Neural crest cell (in vitro differentiated cells): ENCODE measurements at regions not wholly inside any gene's neighbourhood (a gene's known extent, or its start where the extent isn't known, plus 50 kb on each side); places are given as distances from the start of the nearest gene placed in this dataset.
A peak's percentile ranks its signal among the peaks of the same experiment; 100 is the strongest.
"Not testable (repeated sequence)": the region's sequence is repeated elsewhere in the genome, so short reads cannot be mapped to it uniquely, and the experiment has no call there.

Source experiments
- DNase-seq: peaks from one replicate; pipeline ENCODE4 v3.0.0; 2021; ENCODE audit warnings: low read depth, mixed read lengths, low spot score
- H3K27ac Mint-ChIP-seq: one replicate; pipeline ENCODE4 v1.8.0; 2021; ENCODE audit warnings: mild to moderate bottlenecking, mixed read lengths; ENCODE audit not compliant: unreplicated experiment
- H3K27me3 Mint-ChIP-seq: 2 replicates; pipeline ENCODE4 v1.8.0; 2021; ENCODE audit warnings: low read depth, mild to moderate bottlenecking, mixed read lengths
- H3K36me3 Mint-ChIP-seq: 2 replicates; pipeline ENCODE4 v1.8.0; 2021; ENCODE audit warnings: low read depth, mild to moderate bottlenecking, mixed read lengths
- H3K4me1 Mint-ChIP-seq: 2 replicates; pipeline ENCODE4 v1.8.0; 2021; ENCODE audit warnings: mixed read lengths
- H3K4me3 Mint-ChIP-seq: one replicate; pipeline ENCODE4 v1.8.0; 2021; ENCODE audit warnings: mild to moderate bottlenecking, mixed read lengths
- H3K9me3 Mint-ChIP-seq: 2 replicates; pipeline ENCODE4 v1.8.0; 2021; ENCODE audit warnings: mixed read lengths
- TF ChIP-seq, protein P1 (sequence below): fragments of 200-600 bp; sonication (generic); conservative IDR thresholded peaks from 2 replicates; pipeline ENCODE4 v1.5.0; 2021; ENCODE audit warnings: antibody characterized with exemption, mild to moderate bottlenecking

DNA sequence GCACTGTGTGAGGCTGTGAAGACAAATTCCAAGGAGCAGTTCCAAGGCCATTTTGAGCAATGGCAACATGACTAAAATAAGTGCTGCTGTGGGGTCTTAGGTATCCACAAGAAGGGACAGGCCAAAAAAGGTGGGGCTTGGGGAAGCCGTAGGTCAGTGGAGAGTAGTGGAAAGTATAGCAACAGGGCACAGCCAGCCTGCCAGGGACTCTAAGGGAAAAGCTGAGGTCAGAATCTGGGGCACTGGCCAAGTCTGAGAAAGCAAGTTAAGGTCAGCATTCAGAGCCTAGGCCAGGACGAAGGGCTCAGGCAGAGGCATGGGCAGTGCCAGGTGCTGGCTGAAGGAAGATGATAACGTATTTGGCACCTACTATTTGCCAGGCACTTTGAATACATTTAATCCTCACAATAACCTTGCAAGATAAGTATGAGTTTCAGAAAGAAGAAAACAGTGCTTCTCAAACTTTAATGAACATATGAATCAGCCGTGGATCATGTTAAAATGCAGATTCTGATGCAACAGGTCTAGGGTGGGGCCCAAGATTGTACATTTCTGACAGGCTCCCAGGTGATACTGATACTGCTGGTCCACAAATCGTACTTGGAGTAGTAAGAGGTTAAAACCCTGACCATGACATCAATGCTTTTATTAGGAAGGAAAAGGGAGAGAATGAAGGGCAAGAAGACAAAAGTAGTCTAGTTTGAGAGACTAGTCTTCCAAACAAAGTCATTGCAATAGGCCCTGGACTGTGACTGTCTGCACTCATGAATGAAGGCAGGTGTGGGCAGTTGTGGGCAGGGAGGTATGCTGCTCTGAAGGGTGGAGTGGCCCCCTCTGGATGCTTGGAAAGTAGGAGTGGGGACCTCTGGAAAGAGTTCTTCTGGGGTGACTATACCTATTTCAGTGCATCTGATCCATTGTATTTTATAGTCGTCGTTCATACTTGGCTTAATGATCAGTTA, 106.3 kb upstream of the ANKRD28 start:
- H3K4me1 Mint-ChIP-seq: no peaks in the 10 kb centered on the region
- no peaks in the 10 kb centered on the region for H3K9me3 Mint-ChIP-seq
- no peaks in the 10 kb centered on the region for H3K27me3 Mint-ChIP-seq
- H3K27ac Mint-ChIP-seq: peak overlapping the region; percentile 66
- no peaks in the 10 kb centered on the region for H3K36me3 Mint-ChIP-seq
- H3K4me3 Mint-ChIP-seq: no peak overlapping the region
- no peak for DNase-seq
- TF ChIP-seq, protein P1, sequence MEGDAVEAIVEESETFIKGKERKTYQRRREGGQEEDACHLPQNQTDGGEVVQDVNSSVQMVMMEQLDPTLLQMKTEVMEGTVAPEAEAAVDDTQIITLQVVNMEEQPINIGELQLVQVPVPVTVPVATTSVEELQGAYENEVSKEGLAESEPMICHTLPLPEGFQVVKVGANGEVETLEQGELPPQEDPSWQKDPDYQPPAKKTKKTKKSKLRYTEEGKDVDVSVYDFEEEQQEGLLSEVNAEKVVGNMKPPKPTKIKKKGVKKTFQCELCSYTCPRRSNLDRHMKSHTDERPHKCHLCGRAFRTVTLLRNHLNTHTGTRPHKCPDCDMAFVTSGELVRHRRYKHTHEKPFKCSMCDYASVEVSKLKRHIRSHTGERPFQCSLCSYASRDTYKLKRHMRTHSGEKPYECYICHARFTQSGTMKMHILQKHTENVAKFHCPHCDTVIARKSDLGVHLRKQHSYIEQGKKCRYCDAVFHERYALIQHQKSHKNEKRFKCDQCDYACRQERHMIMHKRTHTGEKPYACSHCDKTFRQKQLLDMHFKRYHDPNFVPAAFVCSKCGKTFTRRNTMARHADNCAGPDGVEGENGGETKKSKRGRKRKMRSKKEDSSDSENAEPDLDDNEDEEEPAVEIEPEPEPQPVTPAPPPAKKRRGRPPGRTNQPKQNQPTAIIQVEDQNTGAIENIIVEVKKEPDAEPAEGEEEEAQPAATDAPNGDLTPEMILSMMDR: no peak

DNA sequence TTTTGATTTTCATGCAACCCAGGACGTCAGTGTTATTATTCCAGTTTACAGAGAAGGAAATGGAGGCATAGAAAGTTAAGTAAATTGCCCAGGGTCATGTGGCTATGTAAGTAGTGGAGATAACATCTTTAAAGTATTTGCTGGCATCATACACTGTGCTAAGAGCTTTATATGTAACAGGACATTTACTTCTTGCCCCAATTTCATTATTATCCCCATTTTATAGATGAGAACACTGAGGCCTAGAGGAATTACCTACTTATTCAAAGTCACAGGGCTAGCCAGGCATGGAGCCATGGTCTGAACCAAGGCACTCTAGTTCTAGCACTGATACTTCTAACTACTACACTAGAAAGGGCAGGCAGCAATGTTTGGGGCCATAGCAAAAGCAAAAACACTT, 107.3 kb upstream of the ANKRD28 start:
- no peak overlapping the region for H3K4me3 Mint-ChIP-seq
- H3K9me3 Mint-ChIP-seq: peaks cover 3% of the 10 kb centered on the region
- H3K27ac Mint-ChIP-seq: no peak overlapping the region
- TF ChIP-seq, protein P1: no peak
- DNase-seq: no peak
- no peaks in the 10 kb centered on the region for H3K27me3 Mint-ChIP-seq
- H3K4me1 Mint-ChIP-seq: no peaks in the 10 kb centered on the region
- H3K36me3 Mint-ChIP-seq: no peaks in the 10 kb centered on the region

DNA sequence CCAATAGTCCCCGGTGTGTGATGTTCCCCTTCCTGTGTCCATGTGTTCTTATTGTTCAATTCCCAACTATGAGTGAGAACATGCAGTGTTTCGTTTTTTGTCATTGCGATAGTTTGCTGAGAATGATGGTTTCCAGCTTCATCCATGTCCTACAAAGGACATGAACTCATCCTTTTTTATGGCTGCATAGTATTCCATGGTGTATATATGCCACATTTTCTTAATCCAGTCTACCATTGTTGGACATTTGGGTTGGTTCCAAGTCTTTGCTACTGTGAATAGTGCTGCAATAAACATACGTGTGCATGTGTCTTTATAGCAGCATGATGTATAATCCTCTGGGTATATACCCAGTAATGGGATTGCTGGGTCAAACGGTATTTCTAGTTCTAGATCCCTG, 109.6 kb upstream of the ANKRD28 start:
- peaks cover 13% of the 10 kb centered on the region for H3K9me3 Mint-ChIP-seq

DNA sequence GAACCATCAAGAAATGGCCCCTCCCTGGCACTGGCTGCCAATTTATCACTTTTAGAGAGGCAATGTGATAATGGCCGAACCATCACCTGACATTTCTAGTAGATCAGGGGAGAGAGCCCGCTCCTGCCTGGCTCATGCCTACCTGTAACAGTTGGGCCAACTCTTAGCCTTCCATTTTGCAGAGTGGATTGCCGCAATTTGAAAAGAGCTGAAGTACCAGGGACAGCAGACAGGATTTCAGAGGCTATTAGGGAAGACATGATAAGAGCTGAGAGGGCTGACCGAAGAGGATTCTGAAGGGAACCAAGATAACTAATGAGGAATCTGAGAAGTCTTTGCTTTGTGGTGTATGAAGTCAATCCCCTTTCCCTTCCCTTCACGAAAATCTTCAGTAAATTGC, 121.2 kb upstream of the ANKRD28 start:
- no peak overlapping the region for H3K27ac Mint-ChIP-seq
- TF ChIP-seq, protein P1: no peak
- no peak for DNase-seq
- H3K4me1 Mint-ChIP-seq: no peaks in the 10 kb centered on the region
- H3K4me3 Mint-ChIP-seq: no peak overlapping the region
- H3K9me3 Mint-ChIP-seq: peaks cover 4% of the 10 kb centered on the region
- H3K36me3 Mint-ChIP-seq: peaks cover 3% of the 10 kb centered on the region
- no peaks in the 10 kb centered on the region for H3K27me3 Mint-ChIP-seq

More for the DNA sequence above, 109.6 kb upstream of the ANKRD28 start:
- not testable (repeated sequence) for H3K36me3 Mint-ChIP-seq, H3K27ac Mint-ChIP-seq, H3K4me1 Mint-ChIP-seq, H3K27me3 Mint-ChIP-seq, DNase-seq, H3K4me3 Mint-ChIP-seq

- Mint-ChIP-seq H3K9me3 (no peaks in the 10 kb centered on the region), H3K4me3 (no peak overlapping the region), H3K27me3 (no peaks in the 10 kb centered on the region), H3K27ac (no peak overlapping the region), H3K36me3 (no peaks in the 10 kb centered on the region), H3K4me1 (no peaks in the 10 kb centered on the region)
- TF ChIP-seq, protein P1: no peak
- no peak for DNase-seq
Measured at GRCh38 chr3:15919971-15920370, 122.2 kb upstream of the ANKRD28 start.
